ENCODE measurements at regions not wholly inside any gene's neighbourhood (a gene's known extent, or its start where the extent isn't known, plus 50 kb on each side); places are given as distances from the start of the nearest gene placed in this dataset.

DNA sequence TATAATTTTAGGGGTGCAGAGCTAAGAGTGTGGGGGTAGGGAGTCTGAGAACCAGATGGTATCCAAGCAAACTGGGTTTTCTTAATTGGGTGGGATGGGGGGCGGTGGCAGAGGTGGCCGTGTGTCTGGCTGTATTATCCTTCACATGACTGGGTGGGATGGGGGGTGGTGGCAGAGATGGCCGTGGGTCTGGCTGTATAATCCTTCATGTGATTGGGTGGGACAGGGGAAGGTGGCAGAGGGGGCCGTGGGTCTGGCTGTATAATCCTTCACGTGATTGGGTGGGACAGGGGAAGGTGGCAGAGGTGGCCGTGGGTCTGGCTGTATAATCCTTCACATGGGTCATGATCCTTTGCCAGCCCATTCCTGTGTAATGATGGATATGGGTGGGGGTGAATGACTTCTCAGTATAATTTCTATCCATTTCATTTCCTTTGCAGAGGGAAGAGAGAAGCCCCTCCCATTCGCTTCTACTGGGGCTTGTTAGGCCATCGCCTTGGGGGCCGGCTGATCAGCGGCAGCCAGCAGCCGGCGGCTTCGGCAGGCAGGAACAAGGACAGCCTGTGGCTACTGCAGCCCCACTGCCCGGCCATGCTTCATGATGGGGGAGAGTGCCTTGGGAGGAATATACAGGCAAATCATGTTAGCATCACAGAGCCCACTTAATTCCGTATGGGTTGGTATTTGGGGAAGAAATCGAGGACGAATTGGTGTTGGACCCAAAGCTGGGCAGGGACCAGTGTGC, 179.6 kb upstream of the MKI67 start:
- Mint-ChIP-seq H3K9me3 (no peaks in the 10 kb centered on the region), H3K27ac (no peak overlapping the region), H3K27me3 (no peaks in the 10 kb centered on the region), H3K36me3 (ENCODE audit: low read depth) (no peaks in the 10 kb centered on the region), H3K4me3 (no peak overlapping the region), H3K4me1 (ENCODE audit: low read depth) (no peaks in the 10 kb centered on the region)
- no peak for DNase-seq

- H3K4me3 Mint-ChIP-seq, result no peak overlapping the region
- H3K9me3 Mint-ChIP-seq, result no peaks in the 10 kb centered on the region
- no peaks in the 10 kb centered on the region for H3K4me1 Mint-ChIP-seq (ENCODE audit: low read depth)
- no peaks in the 10 kb centered on the region for H3K36me3 Mint-ChIP-seq (ENCODE audit: low read depth)
- no peak overlapping the region for H3K27ac Mint-ChIP-seq
- DNase-seq, result no peak
- no peaks in the 10 kb centered on the region for H3K27me3 Mint-ChIP-seq
Observed at GRCh38 chr10:128306535-128306934, 180.3 kb upstream of the MKI67 start.

DNA sequence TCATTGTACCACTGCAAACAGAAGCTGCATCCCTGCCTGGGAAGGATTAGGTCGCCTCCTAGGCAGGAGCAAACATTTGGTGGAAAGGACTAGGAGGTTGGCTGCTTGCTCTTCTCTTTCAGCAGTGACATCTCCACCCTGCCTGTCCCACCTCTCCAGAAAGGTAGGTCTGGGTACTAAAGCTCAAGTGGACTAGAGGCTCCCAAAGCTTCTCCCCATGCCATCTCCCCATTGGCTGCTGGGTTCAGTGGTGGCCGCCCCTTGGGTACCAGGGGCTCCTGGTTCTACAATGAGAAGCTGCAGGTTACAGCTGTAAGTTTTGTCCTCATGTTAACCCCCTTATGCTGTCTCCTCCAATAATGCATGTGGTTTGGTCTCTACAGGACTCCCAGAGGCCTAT, 180.7 kb upstream of the MKI67 start:
- no peaks in the 10 kb centered on the region for H3K36me3 Mint-ChIP-seq (ENCODE audit: low read depth)
- H3K27me3 Mint-ChIP-seq, result no peaks in the 10 kb centered on the region
- no peak overlapping the region for H3K27ac Mint-ChIP-seq
- no peaks in the 10 kb centered on the region for H3K9me3 Mint-ChIP-seq
- no peaks in the 10 kb centered on the region for H3K4me1 Mint-ChIP-seq (ENCODE audit: low read depth)
- no peak for DNase-seq
- H3K4me3 Mint-ChIP-seq, result no peak overlapping the region

DNA sequence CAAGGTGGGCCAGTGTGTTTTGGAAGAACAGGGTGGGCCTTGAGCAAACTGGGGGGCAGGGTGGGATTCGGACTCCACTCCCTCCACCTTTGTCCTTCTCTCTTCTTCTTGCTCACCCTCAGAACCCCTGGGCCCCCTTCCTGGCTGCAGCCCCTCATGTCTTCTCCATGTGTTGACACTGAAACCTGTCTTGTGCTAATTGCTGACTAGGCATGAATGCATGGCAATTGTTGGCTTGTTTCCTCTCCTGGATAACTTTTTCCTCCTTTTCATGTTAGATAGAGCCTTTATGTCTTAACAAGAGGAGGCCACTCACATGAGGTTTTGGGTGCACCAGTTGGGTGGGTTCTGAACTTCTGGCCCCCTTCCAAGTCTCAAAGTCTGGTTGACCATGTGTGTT, 181.6 kb upstream of the MKI67 start:
- H3K27ac Mint-ChIP-seq, result no peak overlapping the region
- H3K4me3 Mint-ChIP-seq, result no peak overlapping the region
- no peaks in the 10 kb centered on the region for H3K36me3 Mint-ChIP-seq (ENCODE audit: low read depth)
- no peak for DNase-seq
- H3K4me1 Mint-ChIP-seq (ENCODE audit: low read depth), result no peaks in the 10 kb centered on the region
- no peaks in the 10 kb centered on the region for H3K27me3 Mint-ChIP-seq
- no peaks in the 10 kb centered on the region for H3K9me3 Mint-ChIP-seq

GRCh38 chr10:128310971-128311658, 184.9 kb upstream of the MKI67 start:
- H3K27ac Mint-ChIP-seq, result no peak overlapping the region
- no peaks in the 10 kb centered on the region for H3K36me3 Mint-ChIP-seq (ENCODE audit: low read depth)
- H3K4me1 Mint-ChIP-seq (ENCODE audit: low read depth), result no peaks in the 10 kb centered on the region
- H3K9me3 Mint-ChIP-seq, result no peaks in the 10 kb centered on the region
- no peaks in the 10 kb centered on the region for H3K27me3 Mint-ChIP-seq
- H3K4me3 Mint-ChIP-seq, result no peak overlapping the region
- no peak for DNase-seq

DNA sequence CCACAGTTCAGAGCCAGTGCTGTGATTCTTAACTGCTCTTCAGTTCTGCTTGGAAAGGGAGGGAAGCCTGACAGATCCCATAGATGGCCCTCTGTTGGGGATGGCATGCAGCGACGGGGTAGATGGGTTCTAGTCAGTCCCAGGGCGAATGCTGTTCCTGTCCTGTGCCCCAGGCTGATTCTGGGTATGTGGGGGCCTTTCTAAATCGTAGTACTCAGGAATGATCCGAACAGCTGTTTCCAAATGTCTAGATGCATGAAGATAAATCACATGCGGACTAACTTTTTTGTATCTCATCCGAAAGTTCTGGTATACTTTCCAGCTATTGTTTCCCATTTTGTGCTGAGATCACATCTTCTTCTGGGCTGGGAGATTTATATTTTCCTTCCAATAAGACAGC, 186.0 kb upstream of the MKI67 start:
- H3K4me3 Mint-ChIP-seq, result no peak overlapping the region

GRCh38 chr10:128314686-128315085, 188.5 kb upstream of the MKI67 start:
- Mint-ChIP-seq H3K27ac (no peak overlapping the region), H3K4me1 (ENCODE audit: low read depth) (peaks cover 2% of the 10 kb centered on the region), H3K36me3 (ENCODE audit: low read depth) (no peaks in the 10 kb centered on the region), H3K4me3 (no peak overlapping the region), H3K9me3 (no peaks in the 10 kb centered on the region), H3K27me3 (no peaks in the 10 kb centered on the region)
- DNase-seq, result no peak

More for the DNA sequence above, 186.0 kb upstream of the MKI67 start:
- H3K36me3 Mint-ChIP-seq (ENCODE audit: low read depth), result no peaks in the 10 kb centered on the region
- no peak for DNase-seq
- H3K27ac Mint-ChIP-seq, result no peak overlapping the region
- H3K27me3 Mint-ChIP-seq, result no peaks in the 10 kb centered on the region
- no peaks in the 10 kb centered on the region for H3K4me1 Mint-ChIP-seq (ENCODE audit: low read depth)
- no peaks in the 10 kb centered on the region for H3K9me3 Mint-ChIP-seq

- Mint-ChIP-seq H3K27me3 (no peaks in the 10 kb centered on the region), H3K36me3 (ENCODE audit: low read depth) (no peaks in the 10 kb centered on the region), H3K27ac (no peak overlapping the region), H3K4me1 (ENCODE audit: low read depth) (peaks cover 2% of the 10 kb centered on the region), H3K4me3 (no peak overlapping the region), H3K9me3 (no peaks in the 10 kb centered on the region)
- DNase-seq, result no peak
Observed at GRCh38 chr10:128316121-128316726, 190.0 kb upstream of the MKI67 start.

DNA sequence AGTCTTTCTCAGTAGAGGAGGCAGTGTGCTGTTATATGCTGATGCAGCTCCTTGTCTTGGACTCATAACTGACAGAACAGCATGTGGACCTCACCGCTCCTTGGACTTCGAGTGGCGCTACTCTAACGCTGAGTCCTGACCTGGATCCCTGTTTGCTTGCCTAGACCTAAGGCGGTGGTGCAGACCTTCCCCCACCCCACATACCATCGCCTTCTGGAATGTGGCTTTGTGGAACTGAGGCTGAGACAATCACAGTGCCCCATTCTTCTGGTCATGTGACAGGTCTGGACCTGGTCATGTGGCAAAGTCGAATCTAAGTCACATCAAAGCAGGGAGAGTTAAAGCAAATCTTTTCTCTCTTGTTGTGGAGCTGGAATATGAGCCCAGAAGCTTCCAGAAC, 190.7 kb upstream of the MKI67 start:
- no peak overlapping the region for H3K27ac Mint-ChIP-seq
- H3K4me3 Mint-ChIP-seq, result no peak overlapping the region
- peaks cover 2% of the 10 kb centered on the region for H3K4me1 Mint-ChIP-seq (ENCODE audit: low read depth)
- H3K36me3 Mint-ChIP-seq (ENCODE audit: low read depth), result no peaks in the 10 kb centered on the region
- no peaks in the 10 kb centered on the region for H3K9me3 Mint-ChIP-seq
- H3K27me3 Mint-ChIP-seq, result no peaks in the 10 kb centered on the region
- no peak for DNase-seq

DNA sequence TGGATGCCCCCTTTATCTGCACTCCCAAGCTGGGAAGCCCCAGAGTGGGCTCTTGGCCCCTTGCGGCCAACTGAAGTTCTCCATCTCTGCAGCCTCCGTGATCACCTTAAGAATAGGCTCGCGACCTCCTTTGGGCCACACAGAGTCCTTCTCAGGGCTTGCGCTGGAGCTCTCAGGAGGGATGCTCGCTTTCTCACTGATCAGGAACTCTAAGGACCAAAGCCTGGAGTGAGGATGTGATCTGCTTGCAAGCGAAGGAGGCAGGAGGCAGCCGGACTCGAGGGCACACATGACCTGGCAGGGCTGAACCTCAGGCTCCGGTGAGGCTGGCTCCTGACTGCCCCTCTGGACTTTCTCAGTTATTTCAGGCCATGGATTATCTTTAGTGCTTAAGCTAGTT, 192.1 kb upstream of the MKI67 start:
- Mint-ChIP-seq H3K27me3 (no peaks in the 10 kb centered on the region), H3K4me1 (ENCODE audit: low read depth) (peaks cover 2% of the 10 kb centered on the region), H3K4me3 (no peak overlapping the region), H3K9me3 (no peaks in the 10 kb centered on the region), H3K36me3 (ENCODE audit: low read depth) (no peaks in the 10 kb centered on the region), H3K27ac (no peak overlapping the region)
- DNase-seq, result no peak

GRCh38 chr10:128318913-128319312, 192.7 kb upstream of the MKI67 start:
- Mint-ChIP-seq H3K4me3 (no peak overlapping the region), H3K36me3 (ENCODE audit: low read depth) (no peaks in the 10 kb centered on the region), H3K4me1 (ENCODE audit: low read depth) (peaks cover 2% of the 10 kb centered on the region), H3K27ac (no peak overlapping the region), H3K9me3 (no peaks in the 10 kb centered on the region), H3K27me3 (peaks cover 3% of the 10 kb centered on the region)
- DNase-seq, result no peak

- Mint-ChIP-seq H3K27me3 (peaks cover 29% of the 10 kb centered on the region), H3K27ac (no peak overlapping the region), H3K4me1 (ENCODE audit: low read depth) (peaks cover 2% of the 10 kb centered on the region), H3K4me3 (no peak overlapping the region), H3K9me3 (no peaks in the 10 kb centered on the region), H3K36me3 (ENCODE audit: low read depth) (no peaks in the 10 kb centered on the region)
- DNase-seq, result no peak
Observed at GRCh38 chr10:128322106-128322505, 195.9 kb upstream of the MKI67 start.

DNA sequence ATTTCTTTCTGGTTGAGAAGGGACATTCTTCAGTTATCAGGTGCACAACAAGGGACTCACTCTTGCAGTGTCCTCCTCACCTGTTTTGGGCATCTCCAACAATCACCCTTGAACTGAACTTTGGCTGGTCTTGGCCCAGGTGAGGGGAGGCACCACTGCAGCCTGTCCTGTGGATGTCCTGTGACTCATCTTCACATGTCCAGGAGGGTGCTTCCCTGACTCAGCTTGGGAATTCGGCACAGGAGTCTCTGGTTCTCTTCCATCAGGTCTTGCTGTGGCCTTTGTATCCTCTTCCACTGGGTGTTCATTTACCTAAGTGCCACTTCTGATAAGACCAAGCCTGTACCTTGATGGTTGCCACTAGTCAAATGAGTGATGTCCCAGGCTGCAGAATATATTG, 196.7 kb upstream of the MKI67 start:
- DNase-seq, result no peak
- Mint-ChIP-seq H3K27ac (no peak overlapping the region), H3K4me3 (no peak overlapping the region), H3K9me3 (no peaks in the 10 kb centered on the region), H3K36me3 (ENCODE audit: low read depth) (no peaks in the 10 kb centered on the region), H3K27me3 (peaks cover 34% of the 10 kb centered on the region), H3K4me1 (ENCODE audit: low read depth) (peaks cover 2% of the 10 kb centered on the region)

- no peak overlapping the region for H3K4me3 Mint-ChIP-seq
- no peaks in the 10 kb centered on the region for H3K36me3 Mint-ChIP-seq (ENCODE audit: low read depth)
- H3K4me1 Mint-ChIP-seq (ENCODE audit: low read depth), result no peaks in the 10 kb centered on the region
- DNase-seq, result no peak
- peaks cover 34% of the 10 kb centered on the region for H3K27me3 Mint-ChIP-seq
- no peaks in the 10 kb centered on the region for H3K9me3 Mint-ChIP-seq
- H3K27ac Mint-ChIP-seq, result no peak overlapping the region
Observed at GRCh38 chr10:128324058-128324827, 198.0 kb upstream of the MKI67 start.

All from activated T-cell treated with anti-CD3 and anti-CD28 coated beads, Interleukin-2, amount 50 U/mL, for 24 hours (primary cell).